ENCODE measurements at regions not wholly inside any gene's neighbourhood (a gene's known extent, or its start where the extent isn't known, plus 50 kb on each side); places are given as distances from the start of the nearest gene placed in this dataset.

DNA sequence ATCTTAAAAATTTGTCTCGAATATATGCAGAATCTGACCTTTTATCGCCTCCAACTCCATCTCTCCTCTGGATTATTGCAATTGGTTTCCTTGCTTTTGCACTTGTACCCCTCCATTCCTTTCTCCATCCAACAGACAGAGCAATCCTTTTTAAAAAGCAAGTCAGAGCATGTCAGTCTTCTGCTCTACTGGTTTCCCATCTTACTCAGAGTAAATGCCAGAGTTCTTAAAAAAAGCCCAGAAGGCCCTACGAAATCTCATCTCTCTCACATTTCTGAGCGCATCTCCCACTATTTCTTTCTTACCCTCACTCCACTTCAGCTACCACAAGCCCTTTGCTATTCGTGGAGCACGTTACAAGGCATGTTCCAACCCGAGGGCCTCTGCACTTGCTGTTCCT, 236.9 kb upstream of the DDHD1 start (continued):
- TF ChIP-seq, protein P1, sequence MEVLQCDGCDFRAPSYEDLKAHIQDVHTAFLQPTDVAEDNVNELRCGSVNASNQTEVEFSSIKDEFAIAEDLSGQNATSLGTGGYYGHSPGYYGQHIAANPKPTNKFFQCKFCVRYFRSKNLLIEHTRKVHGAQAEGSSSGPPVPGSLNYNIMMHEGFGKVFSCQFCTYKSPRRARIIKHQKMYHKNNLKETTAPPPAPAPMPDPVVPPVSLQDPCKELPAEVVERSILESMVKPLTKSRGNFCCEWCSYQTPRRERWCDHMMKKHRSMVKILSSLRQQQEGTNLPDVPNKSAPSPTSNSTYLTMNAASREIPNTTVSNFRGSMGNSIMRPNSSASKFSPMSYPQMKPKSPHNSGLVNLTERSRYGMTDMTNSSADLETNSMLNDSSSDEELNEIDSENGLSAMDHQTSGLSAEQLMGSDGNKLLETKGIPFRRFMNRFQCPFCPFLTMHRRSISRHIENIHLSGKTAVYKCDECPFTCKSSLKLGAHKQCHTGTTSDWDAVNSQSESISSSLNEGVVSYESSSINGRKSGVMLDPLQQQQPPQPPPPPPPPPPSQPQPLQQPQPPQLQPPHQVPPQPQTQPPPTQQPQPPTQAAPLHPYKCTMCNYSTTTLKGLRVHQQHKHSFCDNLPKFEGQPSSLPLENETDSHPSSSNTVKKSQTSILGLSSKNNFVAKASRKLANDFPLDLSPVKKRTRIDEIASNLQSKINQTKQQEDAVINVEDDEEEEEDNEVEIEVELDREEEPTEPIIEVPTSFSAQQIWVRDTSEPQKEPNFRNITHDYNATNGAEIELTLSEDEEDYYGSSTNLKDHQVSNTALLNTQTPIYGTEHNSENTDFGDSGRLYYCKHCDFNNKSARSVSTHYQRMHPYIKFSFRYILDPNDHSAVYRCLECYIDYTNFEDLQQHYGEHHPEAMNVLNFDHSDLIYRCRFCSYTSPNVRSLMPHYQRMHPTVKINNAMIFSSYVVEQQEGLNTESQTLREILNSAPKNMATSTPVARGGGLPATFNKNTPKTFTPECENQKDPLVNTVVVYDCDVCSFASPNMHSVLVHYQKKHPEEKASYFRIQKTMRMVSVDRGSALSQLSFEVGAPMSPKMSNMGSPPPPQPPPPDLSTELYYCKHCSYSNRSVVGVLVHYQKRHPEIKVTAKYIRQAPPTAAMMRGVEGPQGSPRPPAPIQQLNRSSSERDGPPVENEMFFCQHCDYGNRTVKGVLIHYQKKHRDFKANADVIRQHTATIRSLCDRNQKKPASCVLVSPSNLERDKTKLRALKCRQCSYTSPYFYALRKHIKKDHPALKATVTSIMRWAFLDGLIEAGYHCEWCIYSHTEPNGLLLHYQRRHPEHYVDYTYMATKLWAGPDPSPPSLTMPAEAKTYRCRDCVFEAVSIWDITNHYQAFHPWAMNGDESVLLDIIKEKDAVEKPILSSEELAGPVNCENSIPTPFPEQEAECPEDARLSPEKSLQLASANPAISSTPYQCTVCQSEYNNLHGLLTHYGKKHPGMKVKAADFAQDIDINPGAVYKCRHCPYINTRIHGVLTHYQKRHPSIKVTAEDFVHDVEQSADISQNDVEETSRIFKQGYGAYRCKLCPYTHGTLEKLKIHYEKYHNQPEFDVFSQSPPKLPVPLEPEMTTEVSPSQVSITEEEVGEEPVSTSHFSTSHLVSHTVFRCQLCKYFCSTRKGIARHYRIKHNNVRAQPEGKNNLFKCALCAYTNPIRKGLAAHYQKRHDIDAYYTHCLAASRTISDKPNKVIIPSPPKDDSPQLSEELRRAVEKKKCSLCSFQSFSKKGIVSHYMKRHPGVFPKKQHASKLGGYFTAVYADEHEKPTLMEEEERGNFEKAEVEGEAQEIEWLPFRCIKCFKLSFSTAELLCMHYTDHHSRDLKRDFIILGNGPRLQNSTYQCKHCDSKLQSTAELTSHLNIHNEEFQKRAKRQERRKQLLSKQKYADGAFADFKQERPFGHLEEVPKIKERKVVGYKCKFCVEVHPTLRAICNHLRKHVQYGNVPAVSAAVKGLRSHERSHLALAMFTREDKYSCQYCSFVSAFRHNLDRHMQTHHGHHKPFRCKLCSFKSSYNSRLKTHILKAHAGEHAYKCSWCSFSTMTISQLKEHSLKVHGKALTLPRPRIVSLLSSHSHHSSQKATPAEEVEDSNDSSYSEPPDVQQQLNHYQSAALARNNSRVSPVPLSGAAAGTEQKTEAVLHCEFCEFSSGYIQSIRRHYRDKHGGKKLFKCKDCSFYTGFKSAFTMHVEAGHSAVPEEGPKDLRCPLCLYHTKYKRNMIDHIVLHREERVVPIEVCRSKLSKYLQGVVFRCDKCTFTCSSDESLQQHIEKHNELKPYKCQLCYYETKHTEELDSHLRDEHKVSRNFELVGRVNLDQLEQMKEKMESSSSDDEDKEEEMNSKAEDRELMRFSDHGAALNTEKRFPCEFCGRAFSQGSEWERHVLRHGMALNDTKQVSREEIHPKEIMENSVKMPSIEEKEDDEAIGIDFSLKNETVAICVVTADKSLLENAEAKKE (CRISPR knock-in tag; IDR thresholded peaks at IDR 0.05): no peak
- TF ChIP-seq POLR2AphosphoS5 (IDR thresholded peaks at IDR 0.05; ENCODE audit: low read depth): no peak

DNA sequence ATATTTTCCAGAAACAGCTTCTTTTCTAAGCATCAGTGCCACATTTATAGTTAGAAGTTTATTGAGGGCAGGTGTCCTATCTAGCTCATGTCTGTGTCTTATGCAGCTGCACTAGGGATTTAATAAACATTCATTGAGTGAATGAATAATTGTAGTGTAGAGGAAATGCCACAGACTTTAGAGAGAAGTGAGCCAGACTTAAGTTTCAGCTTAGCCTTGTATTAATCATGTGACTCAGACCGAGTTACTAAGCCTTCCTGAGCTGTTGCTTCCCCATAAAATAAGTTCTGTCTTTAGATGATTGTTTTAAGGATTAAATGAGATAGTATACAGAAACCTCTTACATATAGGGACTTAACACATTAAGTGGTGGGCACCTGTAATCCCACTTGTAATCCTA, 236.1 kb upstream of the DDHD1 start:
- peaks cover 6% of the 10 kb centered on the region for H3K36me3 Mint-ChIP-seq (ENCODE audit: low read depth)
- H3K27ac Mint-ChIP-seq: no peak overlapping the region
- ATAC-seq (no peak), DNase-seq (ENCODE audit: low spot score) (no peak)
- peaks cover 2% of the 10 kb centered on the region; the same call in 1 of the 2 replicates for H3K36me3 ChIP-seq (ENCODE audit: insufficient read depth)
- no peaks in the 10 kb centered on the region for H3K79me2 ChIP-seq (replicated peaks; ENCODE audit: insufficient read depth)
- peaks cover 7% of the 10 kb centered on the region; the same call in 2 of the 3 replicates for H3K4me1 Mint-ChIP-seq
- H3K27ac ChIP-seq (ENCODE audit: low read depth): no peak overlapping the region
- no peak overlapping the region for H3K4me2 ChIP-seq
- no peaks in the 10 kb centered on the region for H3K27me3 Mint-ChIP-seq (ENCODE audit: insufficient read depth, low read depth, poor library complexity)
- H3K4me3 ChIP-seq: no peak overlapping the region
- peaks cover 2% of the 10 kb centered on the region; the same call in 1 of the 2 replicates for H3K9me2 ChIP-seq (ENCODE audit: insufficient read depth)
- no peak overlapping the region for H3K4me3 Mint-ChIP-seq
- no peaks in the 10 kb centered on the region for H3K4me1 ChIP-seq (ENCODE audit: insufficient read depth)
- H2AFZ ChIP-seq: no peak overlapping the region
- H3K9me3 Mint-ChIP-seq: peaks cover 3% of the 10 kb centered on the region
- no peaks in the 10 kb centered on the region for H3K27me3 ChIP-seq (ENCODE audit: insufficient read depth)
- no peaks in the 10 kb centered on the region for H3F3A ChIP-seq (replicated peaks; ENCODE audit: low read depth)
- no peaks in the 10 kb centered on the region for H4K20me1 ChIP-seq (replicated peaks; ENCODE audit: insufficient read depth)
- TF ChIP-seq, protein P2, sequence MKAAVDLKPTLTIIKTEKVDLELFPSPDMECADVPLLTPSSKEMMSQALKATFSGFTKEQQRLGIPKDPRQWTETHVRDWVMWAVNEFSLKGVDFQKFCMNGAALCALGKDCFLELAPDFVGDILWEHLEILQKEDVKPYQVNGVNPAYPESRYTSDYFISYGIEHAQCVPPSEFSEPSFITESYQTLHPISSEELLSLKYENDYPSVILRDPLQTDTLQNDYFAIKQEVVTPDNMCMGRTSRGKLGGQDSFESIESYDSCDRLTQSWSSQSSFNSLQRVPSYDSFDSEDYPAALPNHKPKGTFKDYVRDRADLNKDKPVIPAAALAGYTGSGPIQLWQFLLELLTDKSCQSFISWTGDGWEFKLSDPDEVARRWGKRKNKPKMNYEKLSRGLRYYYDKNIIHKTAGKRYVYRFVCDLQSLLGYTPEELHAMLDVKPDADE (IDR thresholded peaks at IDR 0.05): no peak
- TF ChIP-seq, protein P3, sequence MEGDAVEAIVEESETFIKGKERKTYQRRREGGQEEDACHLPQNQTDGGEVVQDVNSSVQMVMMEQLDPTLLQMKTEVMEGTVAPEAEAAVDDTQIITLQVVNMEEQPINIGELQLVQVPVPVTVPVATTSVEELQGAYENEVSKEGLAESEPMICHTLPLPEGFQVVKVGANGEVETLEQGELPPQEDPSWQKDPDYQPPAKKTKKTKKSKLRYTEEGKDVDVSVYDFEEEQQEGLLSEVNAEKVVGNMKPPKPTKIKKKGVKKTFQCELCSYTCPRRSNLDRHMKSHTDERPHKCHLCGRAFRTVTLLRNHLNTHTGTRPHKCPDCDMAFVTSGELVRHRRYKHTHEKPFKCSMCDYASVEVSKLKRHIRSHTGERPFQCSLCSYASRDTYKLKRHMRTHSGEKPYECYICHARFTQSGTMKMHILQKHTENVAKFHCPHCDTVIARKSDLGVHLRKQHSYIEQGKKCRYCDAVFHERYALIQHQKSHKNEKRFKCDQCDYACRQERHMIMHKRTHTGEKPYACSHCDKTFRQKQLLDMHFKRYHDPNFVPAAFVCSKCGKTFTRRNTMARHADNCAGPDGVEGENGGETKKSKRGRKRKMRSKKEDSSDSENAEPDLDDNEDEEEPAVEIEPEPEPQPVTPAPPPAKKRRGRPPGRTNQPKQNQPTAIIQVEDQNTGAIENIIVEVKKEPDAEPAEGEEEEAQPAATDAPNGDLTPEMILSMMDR (conservative IDR thresholded peaks at IDR 0.05; ENCODE audit: low read depth in 2 of 2): no peak
- TF ChIP-seq, protein P1 (CRISPR knock-in tag; IDR thresholded peaks at IDR 0.05): no peak
- TF ChIP-seq NANOG (IDR thresholded peaks at IDR 0.05; ENCODE audit: borderline replicate concordance): no peak
- no peak for TF ChIP-seq JUNB (IDR thresholded peaks at IDR 0.05; ENCODE audit: unreplicated experiment)
- no peak for TF ChIP-seq CREB1 (CRISPR knock-in tag; IDR thresholded peaks at IDR 0.05; ENCODE audit: low read depth)

All from GM23338 (cell line).